CD14-positive monocyte (primary cell): ENCODE measurements at regions not wholly inside any gene's neighbourhood (a gene's known extent, or its start where the extent isn't known, plus 50 kb on each side); places are given as distances from the start of the nearest gene placed in this dataset.

Experiments used
- DNase-seq, 3 donors: peaks; one replicate each; pipeline ENCODE4 v3.0.0-alpha.2; 2011 to 2022
- H2AFZ ChIP-seq: 2 replicates; pipeline ENCODE4 v1.6.0; 2012; ENCODE audit warnings: mild to moderate bottlenecking, low read depth, low read length, inconsistent platforms; ENCODE audit not compliant: insufficient read depth, poor library complexity, severe bottlenecking
- H3K27ac ChIP-seq, 2 donors: 1 replicate in 1 of 2; 2 replicates in 1 of 2; pipeline ENCODE4 v1.5.1; 2012 to 2013; ENCODE audit warnings: low read length in 2 of 2, control low read depth in 1 of 2, inconsistent platforms in 1 of 2, low read depth in 1 of 2, mild to moderate bottlenecking in 1 of 2
- H3K27me3 ChIP-seq, 2 donors: one replicate each; pipeline versions ENCODE4 v1.6.0 to v1.6.1; 2011 to 2013; ENCODE audit warnings: low read length in 2 of 2; ENCODE audit not compliant: control insufficient read depth in 2 of 2, insufficient read depth in 2 of 2
- H3K36me3 ChIP-seq, 2 donors: replicated peaks in 1 of 2; 1 replicate in 1 of 2; 2 replicates in 1 of 2; pipeline versions ENCODE4 v1.5.1 to v1.6.1; 2012 to 2013; ENCODE audit warnings: low read length in 2 of 2, control low read depth in 1 of 2, inconsistent platforms in 1 of 2, mild to moderate bottlenecking in 1 of 2; ENCODE audit not compliant: insufficient read depth in 2 of 2, control insufficient read depth in 1 of 2
- H3K4me1 ChIP-seq, 2 donors: 1 replicate in 1 of 2; 2 replicates in 1 of 2; pipeline versions ENCODE4 v1.5.1 to v1.6.1; 2012 to 2013; ENCODE audit warnings: low read length in 2 of 2, control low read depth in 1 of 2, inconsistent platforms in 1 of 2, mild to moderate bottlenecking in 1 of 2, moderate library complexity in 1 of 2; ENCODE audit not compliant: insufficient read depth in 2 of 2, control insufficient read depth in 1 of 2
- H3K4me2 ChIP-seq: replicated peaks from 2 replicates; pipeline ENCODE3; 2012; ENCODE audit warnings: low read length, moderate library complexity, mild to moderate bottlenecking; ENCODE audit not compliant: poor library complexity, severe bottlenecking; ENCODE audit errors: extremely low read depth
- H3K4me3 ChIP-seq, 3 experiments: fragments of 200-600 bp in 1 of 3; sonication (generic) in 1 of 3; replicated peaks in 1 of 3; 1 replicate in 2 of 3; 2 replicates in 1 of 3; pipeline ENCODE4 v1.5.1; 2011 to 2013; ENCODE audit warnings: low read length in 3 of 3, mild to moderate bottlenecking in 3 of 3, control low read depth in 2 of 3, low read depth in 2 of 3, inconsistent platforms in 1 of 3, moderate library complexity in 1 of 3
- H3K79me2 ChIP-seq: 2 replicates; pipeline ENCODE4 v1.6.0; 2012; ENCODE audit warnings: mild to moderate bottlenecking, control low read depth, inconsistent platforms, low read length, moderate library complexity; ENCODE audit not compliant: insufficient read depth
- H3K9ac ChIP-seq: 2 replicates; pipeline ENCODE4 v1.6.0; 2017; ENCODE audit warnings: low read length, mild to moderate bottlenecking; ENCODE audit not compliant: insufficient read depth, poor library complexity, severe bottlenecking
- H3K9me3 ChIP-seq, 2 donors: replicated peaks in 1 of 2; 1 replicate in 1 of 2; 2 replicates in 1 of 2; pipeline versions ENCODE4 v1.5.1 to v1.6.1; 2012 to 2013; ENCODE audit warnings: low read length in 2 of 2, control low read depth in 1 of 2; ENCODE audit not compliant: control insufficient read depth in 1 of 2, insufficient read depth in 1 of 2
- H4K20me1 ChIP-seq: 2 replicates; pipeline ENCODE4 v1.6.0; 2012; ENCODE audit warnings: mild to moderate bottlenecking, low read length, control low read depth, moderate library complexity; ENCODE audit not compliant: insufficient read depth
- H3K27ac Mint-ChIP-seq, 7 donors: one replicate each; pipeline ENCODE4 v1.8.0; 2020; ENCODE audit warnings: mild to moderate bottlenecking in 7 of 7, mixed read lengths in 7 of 7, moderate library complexity in 6 of 7, inconsistent platforms in 2 of 7
- H3K27me3 Mint-ChIP-seq, 3 donors: one replicate each; pipeline ENCODE4 v1.8.0; 2021 to 2022; ENCODE audit warnings: low read depth in 3 of 3, mild to moderate bottlenecking in 3 of 3, mixed read lengths in 3 of 3, moderate library complexity in 3 of 3, inconsistent platforms in 1 of 3
- H3K36me3 Mint-ChIP-seq, 2 donors: one replicate each; pipeline ENCODE4 v1.8.0; 2020; ENCODE audit warnings: mixed read lengths in 2 of 2, inconsistent platforms in 1 of 2, mild to moderate bottlenecking in 1 of 2
- H3K4me1 Mint-ChIP-seq: one replicate; pipeline ENCODE4 v1.8.0; 2020; ENCODE audit warnings: mild to moderate bottlenecking, mixed read lengths
- H3K4me3 Mint-ChIP-seq, 2 donors: one replicate each; pipeline ENCODE4 v1.8.0; 2020; ENCODE audit warnings: mild to moderate bottlenecking in 2 of 2, mixed read lengths in 2 of 2, moderate library complexity in 1 of 2
- H3K9me3 Mint-ChIP-seq, 7 donors: one replicate each; pipeline ENCODE4 v1.8.0; 2020 to 2022; ENCODE audit warnings: mixed read lengths in 7 of 7, mild to moderate bottlenecking in 6 of 7, moderate library complexity in 6 of 7, inconsistent platforms in 2 of 7
- WGBS: methylation state at CpG from one replicate; pipeline ENCODE4 v1.1.5; 2013; ENCODE audit warnings: missing lambda C conversion rate; ENCODE audit not compliant: insufficient coverage; 5-methylcytosine and 5-hydroxymethylcytosine counted together
- intact Hi-C, 2 donors: fragments of 100-400 bp; cut with micrococcal nuclease; formaldehyde crosslinking; loops; one replicate each; pipeline versions ENCODE4 v1.15.0 to v1.15.1; 2023
- TF ChIP-seq, protein P1 (sequence below): fragments of 200-600 bp; IDR thresholded peaks from one replicate; pipeline ENCODE4 v1.8.0; 2022; ENCODE audit warnings: antibody characterized with exemption, mild to moderate bottlenecking

DNA sequence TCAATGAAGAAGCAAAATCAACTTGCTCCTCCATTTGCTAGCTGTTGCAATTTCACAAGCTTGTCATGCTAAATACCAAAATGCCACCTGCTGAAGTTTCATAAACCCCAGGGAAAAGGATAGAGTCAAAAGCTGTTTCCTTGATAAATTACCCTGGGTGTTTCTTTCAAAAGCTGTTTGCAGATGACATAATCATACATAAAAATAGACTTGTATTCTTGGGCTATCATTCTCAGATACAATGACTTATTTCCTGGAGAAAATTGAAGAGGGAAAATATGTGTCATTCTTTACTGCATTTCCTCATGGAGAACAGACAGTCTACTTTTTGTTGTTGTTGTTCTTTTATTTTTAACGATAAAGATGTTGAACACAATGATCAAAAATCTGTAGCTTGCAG is 119.2 kb downstream of the GALC start:
- no CpG with 5 or more reads among the region's 1 CpG for WGBS
- Histone ChIP-seq H3K36me3 (no peaks in the 10 kb centered on the region), H3K27ac (no peak overlapping the region), H3K4me3 (no peak overlapping the region), H3K9ac (no peak overlapping the region), H3K4me2 (no peak overlapping the region), H4K20me1 (no peaks in the 10 kb centered on the region), H3K79me2 (no peaks in the 10 kb centered on the region), H3K9me3 (no peaks in the 10 kb centered on the region), H3K4me1 (no peaks in the 10 kb centered on the region), H3K27me3 (no peaks in the 10 kb centered on the region), H2AFZ (no peak overlapping the region)
- Mint-ChIP-seq H3K27me3 (peaks cover 2 to 3% (median 2%) of the 10 kb centered on the region in 3 donors), H3K27ac (no peak overlapping the region), H3K36me3 (no peaks in the 10 kb centered on the region), H3K4me1 (no peaks in the 10 kb centered on the region), H3K9me3 (peaks cover 0 to 12% (median 4%) of the 10 kb centered on the region in 7 donors), H3K4me3 (no peak overlapping the region)
- DNase-seq, result no peak
- TF ChIP-seq, protein P1, sequence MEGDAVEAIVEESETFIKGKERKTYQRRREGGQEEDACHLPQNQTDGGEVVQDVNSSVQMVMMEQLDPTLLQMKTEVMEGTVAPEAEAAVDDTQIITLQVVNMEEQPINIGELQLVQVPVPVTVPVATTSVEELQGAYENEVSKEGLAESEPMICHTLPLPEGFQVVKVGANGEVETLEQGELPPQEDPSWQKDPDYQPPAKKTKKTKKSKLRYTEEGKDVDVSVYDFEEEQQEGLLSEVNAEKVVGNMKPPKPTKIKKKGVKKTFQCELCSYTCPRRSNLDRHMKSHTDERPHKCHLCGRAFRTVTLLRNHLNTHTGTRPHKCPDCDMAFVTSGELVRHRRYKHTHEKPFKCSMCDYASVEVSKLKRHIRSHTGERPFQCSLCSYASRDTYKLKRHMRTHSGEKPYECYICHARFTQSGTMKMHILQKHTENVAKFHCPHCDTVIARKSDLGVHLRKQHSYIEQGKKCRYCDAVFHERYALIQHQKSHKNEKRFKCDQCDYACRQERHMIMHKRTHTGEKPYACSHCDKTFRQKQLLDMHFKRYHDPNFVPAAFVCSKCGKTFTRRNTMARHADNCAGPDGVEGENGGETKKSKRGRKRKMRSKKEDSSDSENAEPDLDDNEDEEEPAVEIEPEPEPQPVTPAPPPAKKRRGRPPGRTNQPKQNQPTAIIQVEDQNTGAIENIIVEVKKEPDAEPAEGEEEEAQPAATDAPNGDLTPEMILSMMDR, result no peak
- intact Hi-C loops, result no loop called here

DNA sequence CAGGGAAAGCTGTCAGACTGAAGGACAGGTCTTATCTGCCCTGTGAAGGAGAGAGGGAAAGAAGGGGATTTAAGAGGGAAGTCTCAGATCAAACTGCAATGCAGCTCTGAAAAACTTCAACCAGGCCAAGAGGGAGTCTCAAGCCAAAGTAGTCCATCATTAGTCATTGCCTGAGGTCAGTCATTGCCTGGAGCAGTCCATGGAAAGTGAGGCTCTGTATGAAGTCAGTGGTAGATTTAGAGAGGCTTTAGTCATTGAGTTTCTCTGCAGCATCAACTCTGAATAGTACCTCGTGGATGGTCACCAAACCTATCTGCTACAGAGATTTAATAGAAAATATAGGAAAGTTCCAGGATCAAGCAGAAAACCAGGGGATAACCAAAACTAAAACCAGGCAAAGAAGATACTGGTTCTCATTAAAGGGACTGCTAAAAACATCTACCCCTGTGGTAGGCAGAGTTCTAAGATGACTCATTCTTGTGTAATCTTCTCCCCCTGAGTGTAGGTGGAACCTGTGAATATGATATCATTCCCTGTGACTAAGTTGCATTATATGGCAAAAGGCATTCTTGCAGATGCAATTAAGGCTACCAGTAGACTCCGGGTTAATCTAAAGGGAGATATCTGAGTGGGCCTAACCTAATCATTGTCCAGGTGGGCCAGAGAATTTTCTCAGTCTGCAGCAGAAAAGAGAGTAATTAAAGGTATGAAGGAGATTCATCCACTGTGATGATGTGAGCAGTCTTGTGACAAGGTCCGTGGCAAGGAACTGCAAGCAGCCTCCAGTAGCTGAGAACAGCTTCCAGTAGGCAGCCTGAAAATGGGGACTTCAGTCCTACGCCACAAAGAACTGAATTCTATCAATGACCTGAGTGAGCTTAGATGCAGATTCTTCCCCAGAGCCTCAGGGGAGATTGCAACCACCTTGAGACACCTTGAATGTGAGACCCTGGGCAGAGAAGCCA is 123.1 kb downstream of the GALC start:
- Histone ChIP-seq H3K79me2 (no peaks in the 10 kb centered on the region), H3K9ac (no peak overlapping the region), H3K9me3 (no peaks in the 10 kb centered on the region), H2AFZ (no peak overlapping the region), H3K4me3 (no peak overlapping the region), H3K4me2 (no peak overlapping the region), H3K4me1 (no peaks in the 10 kb centered on the region), H3K27me3 (no peaks in the 10 kb centered on the region), H3K36me3 (no peaks in the 10 kb centered on the region), H3K27ac (no peak overlapping the region), H4K20me1 (no peaks in the 10 kb centered on the region)
- no peaks in the 10 kb centered on the region for H3K4me1 Mint-ChIP-seq
- intact Hi-C loops, result no loop called here
- H3K36me3 Mint-ChIP-seq, result no peaks in the 10 kb centered on the region
- H3K9me3 Mint-ChIP-seq, result peaks cover 0 to 14% (median 4%) of the 10 kb centered on the region in 7 donors
- DNase-seq, result no peak
- 97% methylated on average over 3 of the region's 4 CpGs for WGBS
- TF ChIP-seq, protein P1, result no peak
- H3K27me3 Mint-ChIP-seq, result peaks cover 2 to 6% (median 3%) of the 10 kb centered on the region in 3 donors
- H3K27ac Mint-ChIP-seq, result no peak overlapping the region
- peak overlapping the region in 1 of 2 donors; percentile 32 for H3K4me3 Mint-ChIP-seq
